HFFc6 (cell line): ENCODE measurements at regions not wholly inside any gene's neighbourhood (a gene's known extent, or its start where the extent isn't known, plus 50 kb on each side); places are given as distances from the start of the nearest gene placed in this dataset.
A peak's percentile ranks its signal among the peaks of the same experiment; 100 is the strongest.

Experiments used
- DNase-seq: peaks from one replicate; pipeline ENCODE4 v3.0.0-alpha.2; 2018
- H3K27ac Mint-ChIP-seq: 2 replicates; pipeline ENCODE4 v1.8.0; 2020; ENCODE audit warnings: mild to moderate bottlenecking, mixed read lengths
- H3K27me3 Mint-ChIP-seq: 2 replicates; pipeline ENCODE4 v1.8.0; 2021; ENCODE audit warnings: mild to moderate bottlenecking, moderate library complexity, mixed read lengths; ENCODE audit not compliant: insufficient read depth
- H3K36me3 Mint-ChIP-seq: 2 replicates; pipeline ENCODE4 v1.8.0; 2021; ENCODE audit warnings: low read depth, mixed read lengths
- H3K4me1 Mint-ChIP-seq: 2 replicates; pipeline ENCODE4 v1.8.0; 2020; ENCODE audit warnings: low read depth, mixed read lengths
- H3K4me3 Mint-ChIP-seq: 2 replicates; pipeline ENCODE4 v1.8.0; 2020; ENCODE audit warnings: mild to moderate bottlenecking, moderate library complexity, mixed read lengths
- H3K9me3 Mint-ChIP-seq: 2 replicates; pipeline ENCODE4 v1.8.0; 2020; ENCODE audit warnings: mild to moderate bottlenecking, mixed read lengths
- CTCF ChIP-seq: fragments of 200-600 bp; sonication (generic); IDR thresholded peaks from 2 replicates; pipeline ENCODE4 v1.5.0; 2021; ENCODE audit warnings: antibody characterized with exemption, mild to moderate bottlenecking

DNA sequence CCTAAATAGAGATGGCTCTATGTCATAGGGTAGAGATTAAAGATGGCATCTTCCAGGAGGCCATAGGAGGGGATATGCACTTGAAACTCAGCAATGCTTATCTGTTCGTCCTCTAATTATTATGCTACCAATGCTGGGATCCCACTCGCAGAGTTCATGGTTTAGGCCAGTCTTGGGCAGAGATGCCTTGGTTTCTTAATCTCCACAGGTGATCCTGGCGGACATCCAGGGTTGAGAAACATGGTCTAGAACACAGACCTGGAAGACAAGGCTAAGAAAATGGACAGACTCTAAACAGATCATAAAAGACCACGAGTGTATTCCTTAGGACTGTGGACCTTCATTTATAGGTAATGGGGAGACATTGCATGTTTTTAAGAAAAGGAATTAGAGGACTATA lies 70.0 kb upstream of the IRS2 start:
- no peaks in the 10 kb centered on the region for H3K4me1 Mint-ChIP-seq
- no peak overlapping the region for H3K27ac Mint-ChIP-seq
- H3K4me3 Mint-ChIP-seq, result no peak overlapping the region
- no peaks in the 10 kb centered on the region for H3K36me3 Mint-ChIP-seq
- H3K9me3 Mint-ChIP-seq, result no peaks in the 10 kb centered on the region
- H3K27me3 Mint-ChIP-seq, result peaks cover 9% of the 10 kb centered on the region
- no peak for DNase-seq
- TF ChIP-seq CTCF, result no peak

DNA sequence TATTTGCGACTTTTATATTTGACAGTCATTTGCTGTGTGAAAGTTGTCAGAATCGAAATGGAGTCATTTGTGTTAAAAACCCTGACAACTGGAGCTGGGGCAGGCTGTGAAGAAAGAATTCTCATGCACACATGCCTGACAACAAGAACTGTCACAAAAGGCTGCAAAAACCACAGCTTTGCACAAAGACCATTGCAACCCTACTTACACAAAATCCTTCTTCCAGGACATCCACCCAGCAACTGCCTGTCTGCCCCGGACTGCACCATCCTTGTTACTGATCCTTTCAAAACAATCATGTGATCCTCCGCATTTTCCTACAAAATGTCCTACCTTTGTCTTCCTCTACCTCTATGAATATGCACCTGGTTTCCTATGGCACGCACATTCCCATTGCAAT lies 66.8 kb upstream of the IRS2 start:
- peaks cover 17% of the 10 kb centered on the region for H3K27me3 Mint-ChIP-seq

GRCh38 chr13:109846185-109846584 lies 59.8 kb upstream of the IRS2 start:
- Mint-ChIP-seq H3K27me3 (peaks cover 10% of the 10 kb centered on the region; the same call in 1 of the 2 replicates), H3K4me1 (peaks cover 22% of the 10 kb centered on the region), H3K36me3 (peaks cover 4% of the 10 kb centered on the region; the same call in 1 of the 2 replicates), H3K9me3 (no peaks in the 10 kb centered on the region), H3K27ac (no peak overlapping the region), H3K4me3 (no peak overlapping the region)
- TF ChIP-seq CTCF, result no peak
- no peak for DNase-seq

More for the DNA sequence above, 66.8 kb upstream of the IRS2 start:
- H3K36me3 Mint-ChIP-seq, result no peaks in the 10 kb centered on the region
- H3K4me1 Mint-ChIP-seq, result no peaks in the 10 kb centered on the region
- TF ChIP-seq CTCF, result no peak
- H3K9me3 Mint-ChIP-seq, result no peaks in the 10 kb centered on the region
- no peak for DNase-seq
- no peak overlapping the region for H3K4me3 Mint-ChIP-seq
- no peak overlapping the region for H3K27ac Mint-ChIP-seq

DNA sequence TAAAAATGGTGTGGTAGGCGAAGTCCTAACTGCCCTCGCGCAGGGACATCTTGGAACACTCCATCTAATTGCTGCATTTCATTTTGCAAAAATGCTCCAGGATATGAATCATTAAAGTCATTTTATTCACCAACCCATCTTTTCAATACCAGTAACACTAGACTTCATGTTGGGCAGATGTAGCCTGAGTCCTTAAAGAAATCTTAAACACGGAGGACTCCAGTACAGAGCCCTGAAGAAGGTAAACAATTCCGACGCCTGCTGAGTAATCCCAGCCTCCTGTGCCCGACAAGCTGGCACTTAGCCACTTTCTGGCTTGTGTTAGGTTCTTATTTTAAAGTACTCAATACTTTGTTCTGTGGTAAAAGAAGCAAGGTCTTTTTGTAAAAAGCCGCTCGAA lies 58.0 kb upstream of the IRS2 start:
- Mint-ChIP-seq H3K27me3 (peaks cover 7% of the 10 kb centered on the region; the same call in 1 of the 2 replicates), H3K36me3 (peaks cover 4% of the 10 kb centered on the region; the same call in 1 of the 2 replicates), H3K4me3 (peak overlapping the region; percentile 59), H3K27ac (peak overlapping the region; percentile 52; the same call in 1 of the 2 replicates), H3K4me1 (peaks cover 40% of the 10 kb centered on the region), H3K9me3 (no peaks in the 10 kb centered on the region)
- DNase-seq, result peak; percentile 56
- TF ChIP-seq CTCF, result no peak

- Mint-ChIP-seq H3K4me1 (peaks cover 44% of the 10 kb centered on the region), H3K4me3 (peak overlapping the region; percentile 59), H3K27me3 (peaks cover 1% of the 10 kb centered on the region; the same call in 1 of the 2 replicates), H3K9me3 (no peaks in the 10 kb centered on the region), H3K27ac (peak overlapping the region; percentile 52; the same call in 1 of the 2 replicates), H3K36me3 (peaks cover 4% of the 10 kb centered on the region; the same call in 1 of the 2 replicates)
- no peak for TF ChIP-seq CTCF
- no peak for DNase-seq
These were observed 57.3 kb upstream of the IRS2 start for GRCh38 chr13:109843695-109844094.
